NOMO-1 treated with dmso at 0.1 percent for 144 hours (cell line): ENCODE measurements at regions not wholly inside any gene's neighbourhood (a gene's known extent, or its start where the extent isn't known, plus 50 kb on each side); places are given as distances from the start of the nearest gene placed in this dataset.
"Not testable (repeated sequence)": the region's sequence is repeated elsewhere in the genome, so short reads cannot be mapped to it uniquely, and the experiment has no call there.

Source experiments
- DNase-seq: peaks from one replicate; lab custom pipeline; 2025; ENCODE audit not compliant: unreplicated experiment; lab: John Stamatoyannopoulos, UW

GRCh38 chr10:6702833-6703232 lies 122.8 kb upstream of the PRKCQ start:
- not testable (repeated sequence) for DNase-seq

GRCh38 chr10:6702030-6702429 lies 122.0 kb upstream of the PRKCQ start:
- no peak for DNase-seq

GRCh38 chr10:6701289-6701688 lies 121.2 kb upstream of the PRKCQ start:
- DNase-seq, result no peak

- DNase-seq, result no peak
Measured at GRCh38 chr10:6700066-6700465, 120.0 kb upstream of the PRKCQ start.

DNA sequence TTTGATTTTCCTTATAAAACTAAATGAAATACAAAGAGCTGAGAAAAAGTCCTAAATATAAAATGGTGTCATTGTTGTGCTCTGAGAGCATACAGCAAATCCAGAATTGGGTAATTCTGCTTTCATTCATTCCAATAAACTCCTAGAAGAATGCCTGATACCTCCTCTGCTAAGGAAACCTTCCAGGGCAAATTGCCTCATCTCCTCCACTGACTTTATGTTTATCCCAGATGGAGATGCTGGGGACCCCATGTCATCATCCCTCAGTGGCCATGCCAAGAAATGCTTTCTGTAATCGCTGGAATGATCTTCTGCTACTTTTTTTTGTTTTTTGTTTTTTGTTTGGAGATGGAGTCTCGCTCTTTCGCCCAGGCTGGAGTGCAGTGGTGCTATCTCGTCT lies 119.3 kb upstream of the PRKCQ start:
- no peak for DNase-seq

- DNase-seq, result no peak
Measured at GRCh38 chr10:6695519-6695918, 115.4 kb upstream of the PRKCQ start.

- no peak for DNase-seq
Measured at GRCh38 chr10:6694447-6695140, 114.5 kb upstream of the PRKCQ start.

DNA sequence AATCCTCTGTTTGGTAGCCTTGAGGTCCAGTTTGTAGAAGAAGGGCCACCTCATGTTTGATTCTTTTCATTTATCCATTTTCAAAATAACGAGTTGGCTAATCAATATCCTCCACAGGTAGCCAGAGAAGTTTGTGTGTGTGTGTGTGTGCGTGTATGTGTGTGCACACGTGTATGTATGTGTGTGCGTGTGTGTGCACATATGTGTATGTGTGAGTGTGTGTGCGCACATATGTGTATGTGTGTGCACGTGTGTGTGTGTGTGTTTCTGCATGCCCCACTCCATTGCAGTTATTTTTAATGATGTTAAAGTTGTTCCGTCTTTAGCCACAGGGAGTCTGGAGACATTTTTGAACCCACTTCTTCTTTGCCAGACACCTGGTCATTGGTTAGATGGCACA lies 112.8 kb upstream of the PRKCQ start:
- DNase-seq, result no peak

GRCh38 chr10:6692103-6692502 lies 112.0 kb upstream of the PRKCQ start:
- DNase-seq, result no peak

GRCh38 chr10:6689036-6689435 lies 109.0 kb upstream of the PRKCQ start:
- DNase-seq, result no peak

DNA sequence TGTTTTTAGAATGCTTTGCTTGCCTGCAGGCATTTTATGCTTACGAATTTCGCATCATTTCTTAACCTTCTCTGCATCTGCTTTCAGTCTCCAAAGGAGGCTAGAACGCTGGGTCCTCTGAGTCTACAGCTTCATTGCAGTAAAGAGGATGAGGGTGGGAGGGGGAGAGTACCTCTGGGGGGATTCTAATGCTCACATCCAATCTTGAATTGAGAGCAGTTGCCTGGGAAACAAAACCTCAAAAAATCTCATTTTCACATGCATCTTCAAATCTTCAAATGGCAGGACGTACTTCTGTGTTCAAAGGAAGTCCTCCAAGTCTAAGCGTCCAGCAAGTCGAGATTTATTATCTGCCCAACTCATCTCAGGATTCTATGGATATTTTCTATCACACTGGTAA lies 100.7 kb upstream of the PRKCQ start:
- DNase-seq, result no peak

- DNase-seq, result no peak
Measured at GRCh38 chr10:6678956-6679355, 98.9 kb upstream of the PRKCQ start.

DNA sequence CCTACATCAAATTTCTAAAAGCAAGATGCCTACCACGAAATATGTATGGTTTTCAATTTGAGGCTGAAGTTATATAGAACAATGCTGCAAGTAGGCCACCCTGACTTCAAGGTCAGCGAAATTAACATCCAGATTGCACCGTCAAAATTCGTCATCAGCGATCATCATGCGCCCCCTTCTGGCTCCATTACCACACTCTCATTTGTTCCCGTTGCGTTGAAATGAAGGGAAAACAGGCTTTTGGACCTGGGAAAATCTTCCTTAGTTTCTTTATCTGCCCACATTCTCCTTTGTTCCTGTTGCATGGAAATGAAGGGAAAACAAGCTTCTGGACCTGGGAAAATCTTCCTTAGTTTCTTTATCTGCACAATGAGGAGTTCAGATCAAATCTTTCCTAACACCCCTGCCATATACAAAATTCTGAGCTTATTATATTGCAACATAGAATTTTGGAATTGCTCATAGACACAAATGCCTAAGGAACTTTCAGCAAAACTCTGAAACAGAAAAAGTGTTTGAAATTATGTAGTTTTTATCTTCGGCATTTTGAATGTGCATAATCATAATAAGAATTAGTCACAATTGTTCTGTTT lies 98.2 kb upstream of the PRKCQ start:
- no peak for DNase-seq

DNA sequence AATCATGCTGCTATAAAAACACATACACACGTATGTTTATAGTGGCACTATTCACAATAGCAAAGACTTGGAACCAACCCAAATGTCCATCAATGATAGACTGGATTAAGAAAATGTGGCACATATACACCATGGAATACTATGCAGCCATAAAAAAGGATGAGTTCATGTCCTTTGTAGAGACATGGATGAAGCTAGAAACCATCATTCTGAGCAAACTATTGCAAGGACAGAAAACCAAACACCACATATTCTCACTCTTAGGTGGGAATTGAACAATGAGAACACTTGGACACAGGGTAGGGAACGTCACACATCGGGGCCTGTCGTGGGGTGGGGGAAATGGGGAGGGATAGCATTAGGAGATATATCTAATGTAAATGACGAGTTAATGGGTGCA lies 97.1 kb upstream of the PRKCQ start:
- DNase-seq, result not testable (repeated sequence)

DNA sequence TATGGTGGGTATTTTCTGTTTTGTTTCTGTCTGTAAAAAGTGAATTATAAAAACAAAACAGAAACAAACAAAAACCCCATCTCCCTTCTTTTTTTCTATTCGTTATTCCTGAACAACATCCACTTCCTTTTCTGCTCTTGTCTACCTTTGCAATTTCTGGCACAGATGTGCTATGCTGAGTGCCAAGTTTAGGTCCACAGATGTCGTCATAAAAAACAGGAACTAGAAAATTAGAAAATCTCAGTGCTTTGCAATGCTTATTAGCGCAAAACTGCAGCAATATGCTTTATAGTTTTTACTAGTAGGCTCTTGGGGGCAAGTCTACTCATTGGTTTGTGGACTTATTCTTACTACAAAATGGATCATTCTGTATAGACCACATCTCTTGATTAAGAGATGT lies 94.2 kb upstream of the PRKCQ start:
- peak; percentile 4 for DNase-seq

GRCh38 chr10:6671976-6672375 lies 91.9 kb upstream of the PRKCQ start:
- no peak for DNase-seq

- DNase-seq, result no peak
Measured at GRCh38 chr10:6669269-6669859, 89.3 kb upstream of the PRKCQ start.

DNA sequence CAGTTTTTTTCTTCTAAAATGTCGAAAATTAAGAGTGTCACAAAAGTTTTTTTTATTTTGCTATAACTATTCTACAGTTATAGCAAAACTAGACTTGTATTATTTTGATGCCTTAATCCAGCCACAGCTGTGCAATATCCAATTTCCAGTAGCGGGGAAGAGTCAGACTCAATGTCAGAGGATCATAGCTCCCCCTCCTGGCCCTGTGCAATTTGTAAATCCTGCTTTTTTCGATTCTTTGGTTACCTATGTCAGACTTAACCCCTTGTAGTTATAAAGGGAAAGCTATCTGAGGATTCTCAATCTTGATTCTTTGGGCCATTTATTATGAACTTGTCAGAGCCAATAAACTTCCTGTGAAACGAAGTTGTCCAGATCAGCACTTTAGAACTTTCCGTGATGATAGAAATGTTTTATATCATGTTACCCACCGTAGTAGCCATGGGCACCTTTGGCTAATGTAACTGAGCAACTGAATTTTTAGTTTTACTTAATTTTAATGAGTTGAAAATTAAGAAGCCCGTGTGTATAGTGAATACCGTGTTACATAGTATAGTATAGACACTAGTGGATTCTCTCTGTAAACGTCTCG lies 87.7 kb upstream of the PRKCQ start:
- DNase-seq, result peak; percentile 30

- DNase-seq, result no peak
Measured at GRCh38 chr10:6667150-6667549, 87.1 kb upstream of the PRKCQ start.

DNA sequence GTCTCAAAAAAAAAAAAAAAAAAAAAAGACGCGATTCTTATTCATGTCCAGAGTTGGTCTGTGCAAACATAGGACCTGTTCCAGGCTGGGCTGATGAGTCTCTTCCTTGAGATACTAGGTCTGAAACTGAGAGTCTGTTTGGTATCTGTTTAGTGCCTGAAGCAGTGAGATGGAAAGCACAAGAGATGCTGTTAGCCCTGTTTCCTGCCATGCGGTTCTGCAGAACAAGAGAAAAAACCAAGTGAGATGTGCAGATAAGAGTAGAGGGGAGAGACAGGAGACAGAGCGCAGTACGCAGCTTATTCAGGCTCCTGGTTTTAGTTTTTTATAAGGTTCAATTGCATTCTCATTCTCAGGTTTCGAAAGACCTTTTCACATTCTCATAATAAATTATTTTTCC lies 85.8 kb upstream of the PRKCQ start:
- DNase-seq, result no peak

GRCh38 chr10:6660460-6660859 lies 80.4 kb upstream of the PRKCQ start:
- DNase-seq, result no peak

GRCh38 chr10:6659451-6659850 lies 79.4 kb upstream of the PRKCQ start:
- DNase-seq, result no peak
